Prostate gland (tissue), 2 donors: ENCODE measurements at regions not wholly inside any gene's neighbourhood (a gene's known extent, or its start where the extent isn't known, plus 50 kb on each side); places are given as distances from the start of the nearest gene placed in this dataset.

Experiments
- DNase-seq: peaks from one replicate; pipeline ENCODE4 v3.0.0-alpha.2; 2019; ENCODE audit warnings: low spot score
- H3K27ac ChIP-seq, 2 donors: fragments of 200-600 bp; sonication (generic); 2 replicates each; pipeline ENCODE4 v1.5.1; 2017 to 2019
- H3K27me3 ChIP-seq: fragments of 200-600 bp; sonication (generic); replicated peaks from 2 replicates; pipeline ENCODE4 v1.5.1; 2019; ENCODE audit not compliant: insufficient read depth
- H3K36me3 ChIP-seq, 2 donors: fragments of 200-600 bp; sonication (generic); 1 replicate in 1 of 2; 2 replicates in 1 of 2; pipeline versions ENCODE4 v1.5.1 to v1.8.1; 2017 to 2019
- H3K4me1 ChIP-seq: fragments of 200-600 bp; sonication (generic); replicated peaks from 2 replicates; pipeline ENCODE4 v1.5.1; 2019
- H3K4me3 ChIP-seq, 2 donors: fragments of 200-600 bp; sonication (generic); 2 replicates each; pipeline ENCODE4 v1.5.1; 2017 to 2019
- H3K9me3 ChIP-seq: fragments of 200-600 bp; sonication (generic); 2 replicates; pipeline ENCODE4 v1.5.1; 2017
- POLR2A ChIP-seq: fragments of 450-650 bp; IDR thresholded peaks from one replicate; pipeline ENCODE4 v1.6.1; 2016; ENCODE audit warnings: antibody characterized with exemption, mild to moderate bottlenecking
- POLR2AphosphoS5 ChIP-seq: sonication (generic); formaldehyde crosslinking; IDR thresholded peaks from one replicate; pipeline ENCODE4 v1.6.1; 2017; ENCODE audit warnings: antibody characterized with exemption
- WGBS: methylation state at CpG from one replicate; pipeline ENCODE4 v1.1.5; 2018; 5-methylcytosine and 5-hydroxymethylcytosine counted together
- intact Hi-C: fragments of 100-400 bp; cut with DNase I; formaldehyde crosslinking; loops from one replicate; pipeline ENCODE4 v1.14.2; 2022
- TF ChIP-seq, protein P1 (sequence below), 4 experiments: fragments of 200-600 bp in 2 of 4; fragments of 450-650 bp in 2 of 4; sonication (generic) in 2 of 4; IDR thresholded peaks; 1 replicate in 3 of 4; 2 replicates in 1 of 4; pipeline ENCODE4 v1.5.1; 2016 to 2019; ENCODE audit warnings: antibody characterized with exemption in 4 of 4, mild to moderate bottlenecking in 2 of 4, moderate library complexity in 2 of 4

DNA sequence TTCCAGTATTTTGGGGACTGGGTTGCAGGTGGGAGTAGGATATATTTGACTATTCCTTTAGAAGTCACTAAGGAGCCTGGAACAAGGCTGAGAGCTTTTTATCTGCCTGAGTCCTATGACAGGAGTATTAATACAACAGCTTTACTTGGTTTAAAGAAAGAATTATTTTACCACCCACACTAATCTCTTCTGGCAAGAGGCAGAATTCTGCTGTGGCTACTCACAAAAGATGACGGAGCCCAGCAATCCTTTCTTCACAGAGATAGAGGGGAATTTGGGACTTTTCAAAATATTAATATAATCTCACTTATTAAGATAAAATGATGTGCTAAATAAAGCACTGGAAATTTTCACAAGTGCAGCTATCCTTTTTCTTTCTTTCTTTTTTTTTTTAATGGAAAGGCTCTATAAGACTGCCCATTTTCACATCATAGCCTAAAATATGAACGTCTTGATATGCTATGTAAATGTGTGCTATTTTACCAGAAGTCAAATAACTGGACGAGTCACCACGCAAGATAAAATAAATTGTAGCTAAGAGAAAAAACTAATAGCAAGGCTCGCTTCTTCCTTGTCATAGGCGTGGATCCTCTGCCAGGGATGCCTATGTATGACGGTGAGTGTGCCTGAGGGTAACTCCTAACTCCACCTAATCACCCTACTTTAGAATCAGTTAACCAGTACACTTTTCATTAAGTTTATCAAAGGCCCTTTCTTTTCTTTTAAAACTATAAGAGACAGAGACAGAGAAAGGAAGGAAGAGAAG, 76.3 kb downstream of the ZNF608 start:
- H3K27ac ChIP-seq: no peak overlapping the region
- TF ChIP-seq, protein P1, sequence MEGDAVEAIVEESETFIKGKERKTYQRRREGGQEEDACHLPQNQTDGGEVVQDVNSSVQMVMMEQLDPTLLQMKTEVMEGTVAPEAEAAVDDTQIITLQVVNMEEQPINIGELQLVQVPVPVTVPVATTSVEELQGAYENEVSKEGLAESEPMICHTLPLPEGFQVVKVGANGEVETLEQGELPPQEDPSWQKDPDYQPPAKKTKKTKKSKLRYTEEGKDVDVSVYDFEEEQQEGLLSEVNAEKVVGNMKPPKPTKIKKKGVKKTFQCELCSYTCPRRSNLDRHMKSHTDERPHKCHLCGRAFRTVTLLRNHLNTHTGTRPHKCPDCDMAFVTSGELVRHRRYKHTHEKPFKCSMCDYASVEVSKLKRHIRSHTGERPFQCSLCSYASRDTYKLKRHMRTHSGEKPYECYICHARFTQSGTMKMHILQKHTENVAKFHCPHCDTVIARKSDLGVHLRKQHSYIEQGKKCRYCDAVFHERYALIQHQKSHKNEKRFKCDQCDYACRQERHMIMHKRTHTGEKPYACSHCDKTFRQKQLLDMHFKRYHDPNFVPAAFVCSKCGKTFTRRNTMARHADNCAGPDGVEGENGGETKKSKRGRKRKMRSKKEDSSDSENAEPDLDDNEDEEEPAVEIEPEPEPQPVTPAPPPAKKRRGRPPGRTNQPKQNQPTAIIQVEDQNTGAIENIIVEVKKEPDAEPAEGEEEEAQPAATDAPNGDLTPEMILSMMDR (IDR thresholded peaks at IDR 0.05): no peak
- TF ChIP-seq POLR2AphosphoS5 (no peak), POLR2A (no peak)
- H3K9me3 ChIP-seq: no peaks in the 10 kb centered on the region
- H3K27me3 ChIP-seq: no peaks in the 10 kb centered on the region
- H3K4me1 ChIP-seq: peaks cover 5% of the 10 kb centered on the region
- H3K4me3 ChIP-seq: no peak overlapping the region
- intact Hi-C loops: no loop called here
- no peaks in the 10 kb centered on the region for H3K36me3 ChIP-seq
- DNase-seq: no peak
- 55% methylated on average over 7 of the region's 7 CpGs for WGBS

DNA sequence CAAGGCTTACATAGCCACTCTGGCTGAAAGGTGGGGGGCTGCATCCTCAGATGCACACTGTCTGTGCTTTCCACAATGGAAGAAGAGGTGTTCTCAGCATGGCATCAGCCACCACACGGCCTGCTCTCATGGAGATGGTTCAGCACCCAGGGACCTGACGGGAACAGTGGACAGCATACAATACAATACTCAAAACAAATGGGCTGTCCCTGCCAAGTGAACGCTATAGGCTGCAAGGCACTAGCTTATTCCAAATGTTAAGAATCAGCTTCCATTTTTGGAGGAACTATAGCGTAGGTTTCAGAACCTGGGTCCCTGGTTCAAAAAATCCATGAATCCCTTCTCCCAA, 77.2 kb downstream of the ZNF608 start:
- intact Hi-C loops: no loop called here
- Histone ChIP-seq H3K9me3 (no peaks in the 10 kb centered on the region), H3K27me3 (no peaks in the 10 kb centered on the region), H3K4me1 (peaks cover 5% of the 10 kb centered on the region), H3K36me3 (no peaks in the 10 kb centered on the region), H3K27ac (no peak overlapping the region), H3K4me3 (no peak overlapping the region)
- 79% methylated on average over 4 of the region's 4 CpGs for WGBS
- DNase-seq: no peak
- TF ChIP-seq POLR2A: no peak
- no peak for TF ChIP-seq POLR2AphosphoS5
- TF ChIP-seq, protein P1 (IDR thresholded peaks at IDR 0.05): no peak

DNA sequence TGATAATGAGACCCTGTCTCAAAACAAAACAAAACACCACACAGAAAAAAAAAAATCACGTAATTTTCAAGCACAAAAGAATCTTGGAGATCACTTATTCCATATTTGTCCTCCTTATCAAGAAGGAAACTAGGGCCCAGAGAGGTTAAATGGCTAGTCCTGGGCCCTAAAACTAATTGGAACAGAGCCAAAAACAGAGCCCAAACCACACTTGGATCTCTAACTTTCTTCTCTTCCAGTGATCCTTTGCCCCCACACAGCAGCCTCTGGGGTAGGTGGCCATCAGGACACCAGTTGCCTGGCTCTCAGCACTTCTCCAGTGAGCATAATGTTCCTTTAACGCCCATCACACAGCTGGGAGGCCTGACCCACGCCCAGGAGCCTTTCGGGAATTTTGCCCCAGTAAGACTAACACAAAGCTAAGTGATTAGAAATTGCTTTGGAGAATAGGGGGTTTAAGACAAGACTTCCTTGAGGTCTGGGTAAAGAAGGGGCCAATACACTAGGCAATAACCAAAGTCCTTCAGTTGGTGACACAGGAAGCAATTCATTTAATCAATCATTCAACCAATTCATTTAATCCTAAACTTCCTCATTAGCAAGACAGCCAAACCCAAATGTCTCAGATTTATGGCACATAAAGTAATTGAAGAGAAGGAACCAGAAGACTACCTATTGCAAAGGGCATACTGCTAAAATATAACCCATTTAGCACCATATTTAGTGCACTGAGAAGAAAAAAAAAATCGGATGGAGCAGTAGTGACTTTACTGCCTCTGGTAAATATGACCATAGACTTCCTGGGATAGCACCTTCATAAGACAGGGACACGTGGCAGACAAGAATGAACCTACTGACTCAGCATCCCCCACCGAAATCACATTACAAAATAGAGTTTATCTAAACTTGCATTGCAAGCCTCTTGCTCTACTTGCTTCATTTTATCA, 77.8 kb downstream of the ZNF608 start:
- H3K9me3 ChIP-seq: no peaks in the 10 kb centered on the region
- no peak for DNase-seq
- 82% methylated on average over 7 of the region's 7 CpGs for WGBS
- no peak overlapping the region for H3K4me3 ChIP-seq
- intact Hi-C loops: no loop called here
- no peaks in the 10 kb centered on the region for H3K36me3 ChIP-seq
- no peak for TF ChIP-seq POLR2AphosphoS5
- TF ChIP-seq, protein P1 (IDR thresholded peaks at IDR 0.05): no peak
- no peak for TF ChIP-seq POLR2A
- no peak overlapping the region for H3K27ac ChIP-seq
- no peaks in the 10 kb centered on the region for H3K27me3 ChIP-seq
- H3K4me1 ChIP-seq: peaks cover 5% of the 10 kb centered on the region

DNA sequence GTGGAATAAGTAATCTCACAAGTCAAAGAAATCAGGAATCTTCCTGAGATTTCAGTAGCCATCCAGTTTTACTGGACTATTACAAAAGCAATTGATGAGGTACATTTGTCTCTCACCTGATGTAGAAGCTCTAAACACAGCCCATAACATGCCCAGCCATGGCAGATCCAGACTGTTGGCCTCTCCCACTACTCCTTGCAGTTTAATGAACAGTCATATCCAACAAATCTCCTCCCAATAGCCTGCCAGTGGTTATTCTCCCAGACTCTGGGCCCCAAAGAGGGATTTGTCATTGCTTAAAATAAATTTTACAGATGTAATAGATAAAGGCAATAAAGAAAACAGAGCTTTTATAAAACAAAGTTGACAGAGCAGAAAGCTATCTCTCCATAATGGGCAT, 80.8 kb downstream of the ZNF608 start:
- H3K27ac ChIP-seq: no peak overlapping the region
- peaks cover 8% of the 10 kb centered on the region for H3K4me1 ChIP-seq
- intact Hi-C loops: no loop called here
- TF ChIP-seq POLR2AphosphoS5 (no peak), POLR2A (no peak)
- TF ChIP-seq, protein P1 (IDR thresholded peaks at IDR 0.05): no peak
- no peaks in the 10 kb centered on the region for H3K36me3 ChIP-seq
- H3K4me3 ChIP-seq: no peak overlapping the region
- no peak for DNase-seq
- no peaks in the 10 kb centered on the region for H3K27me3 ChIP-seq
- H3K9me3 ChIP-seq: no peaks in the 10 kb centered on the region
